ENCODE measurements at regions not wholly inside any gene's neighbourhood (a gene's known extent, or its start where the extent isn't known, plus 50 kb on each side); places are given as distances from the start of the nearest gene placed in this dataset.

- no peak for TF ChIP-seq CTCF (conservative IDR thresholded peaks at IDR 0.05; ENCODE audit: low read length)
- TF ChIP-seq EZH2phosphoT487 (IDR thresholded peaks at IDR 0.05; ENCODE audit: borderline replicate concordance, low read depth, low read length), result no peak
These were observed 128.6 kb downstream of the OAT start for GRCh38 chr10:124289851-124290795.
